HG03196 (cell line): ENCODE measurements at regions not wholly inside any gene's neighbourhood (a gene's known extent, or its start where the extent isn't known, plus 50 kb on each side); places are given as distances from the start of the nearest gene placed in this dataset.

Source experiments
- ATAC-seq: cut with Tn5 transposase; IDR thresholded peaks from one replicate; pipeline ENCODE4 v1.9.1; 2021; ENCODE audit not compliant: unreplicated experiment

DNA sequence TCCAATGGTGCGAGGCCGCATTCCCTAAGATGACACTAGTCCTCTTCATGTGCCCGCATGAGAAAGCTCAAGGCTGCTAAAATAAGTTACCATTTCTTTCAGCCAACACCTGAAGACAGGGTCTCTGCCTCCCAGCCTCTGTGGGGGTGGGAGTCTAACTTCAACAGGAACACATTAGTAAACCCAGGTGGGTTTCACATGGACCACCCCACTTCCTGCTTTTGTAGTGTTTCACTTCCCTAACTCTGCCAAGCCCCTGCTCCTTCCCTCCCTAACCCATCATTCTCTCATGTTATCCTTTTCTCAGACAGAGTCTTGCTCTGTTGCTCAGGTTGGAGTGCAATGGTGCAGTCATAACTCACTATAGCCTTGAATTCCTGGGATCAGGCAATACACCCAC is 783.6 kb downstream of the UQCRFS1 start:
- no peak for ATAC-seq

DNA sequence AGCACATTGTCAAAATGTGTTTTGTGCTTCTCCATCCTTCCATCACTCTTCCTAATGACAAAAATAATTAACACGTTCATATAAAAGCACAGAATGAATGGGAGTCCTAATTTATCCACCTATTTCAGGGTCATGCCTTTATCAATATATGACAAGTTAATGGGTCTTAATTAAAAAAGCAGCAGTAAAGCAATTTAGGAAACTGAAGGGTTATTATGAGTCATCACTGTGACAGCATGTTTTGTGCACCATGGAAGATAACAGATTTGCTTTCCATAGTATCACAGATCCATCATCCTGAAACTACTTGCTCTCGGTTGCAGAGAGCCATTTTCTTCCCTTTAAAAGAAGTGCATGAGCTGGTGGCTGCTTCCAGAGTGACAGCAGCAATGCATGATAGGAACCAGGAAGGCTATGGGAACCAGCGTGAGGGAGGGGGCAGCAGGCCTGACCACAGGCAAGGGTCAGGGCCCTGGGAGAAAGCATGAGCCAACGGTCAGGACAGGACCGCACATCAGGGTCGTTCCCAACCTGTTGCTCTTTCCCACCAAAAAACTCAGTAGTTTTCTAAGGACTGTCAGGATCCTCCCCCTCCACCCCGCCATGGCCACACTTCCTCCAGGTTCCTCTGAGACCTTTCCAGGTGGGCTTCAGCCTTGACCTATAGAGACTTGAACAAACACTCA is 784.1 kb downstream of the UQCRFS1 start:
- no peak for ATAC-seq

DNA sequence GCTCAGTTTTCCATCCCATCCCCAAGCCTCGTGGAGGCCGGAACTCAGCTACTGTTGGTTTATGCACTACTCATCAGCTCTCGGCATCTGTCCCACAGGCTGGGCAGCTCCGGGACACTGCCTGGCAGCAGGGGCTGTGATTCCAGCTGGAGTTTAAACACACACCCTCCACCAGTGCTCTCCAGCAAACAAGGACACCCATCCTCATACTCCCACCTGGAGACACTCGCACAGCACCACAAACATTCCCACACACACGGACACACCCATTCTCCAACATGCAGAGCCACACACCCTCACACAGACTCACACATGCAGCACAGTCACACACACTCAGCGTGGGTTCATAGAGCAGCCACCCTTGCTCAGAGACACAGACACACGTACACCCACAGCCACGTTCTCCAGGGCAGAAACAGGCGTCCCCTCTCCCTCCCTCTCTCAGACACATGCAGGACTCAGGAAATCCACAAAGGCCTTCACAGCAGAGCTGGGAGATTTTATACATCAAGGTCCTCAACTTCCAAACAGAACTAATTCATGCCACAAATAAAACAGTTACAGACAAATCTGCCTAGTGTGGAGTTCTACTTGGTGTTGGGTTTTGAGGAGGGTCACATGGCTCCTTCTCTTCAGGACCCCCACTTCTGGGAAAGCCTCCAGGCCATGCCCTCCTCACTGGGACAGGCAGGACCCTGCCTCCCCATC is 785.4 kb downstream of the UQCRFS1 start:
- ATAC-seq: no peak

DNA sequence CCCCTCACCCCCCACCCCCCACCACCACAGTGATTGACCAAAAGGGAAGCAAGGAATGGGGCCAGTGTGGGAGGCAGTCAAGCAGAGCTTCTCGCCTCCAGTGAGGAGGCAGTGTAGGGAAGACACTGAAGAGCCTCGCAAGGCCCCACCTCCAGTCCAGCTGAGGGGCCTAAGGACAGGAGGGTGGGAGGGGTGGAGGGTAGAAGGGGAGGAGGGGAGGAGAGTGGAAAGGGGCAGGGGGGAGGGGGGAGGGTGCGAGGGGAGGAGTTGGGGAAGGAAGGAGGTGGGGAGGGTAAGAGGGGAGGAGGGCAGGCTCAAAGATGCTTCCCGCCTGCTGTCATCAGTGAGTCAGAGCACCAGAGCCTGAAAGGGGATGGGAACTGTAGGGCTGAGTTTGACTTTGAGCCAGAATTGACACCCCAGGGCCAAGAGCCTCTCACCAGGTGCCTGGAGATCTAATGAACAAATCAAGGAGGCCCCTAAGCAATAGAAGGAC is 786.2 kb downstream of the UQCRFS1 start:
- no peak for ATAC-seq

- no peak for ATAC-seq
Measured at GRCh38 chr19:28426110-28426729, 786.7 kb downstream of the UQCRFS1 start.

DNA sequence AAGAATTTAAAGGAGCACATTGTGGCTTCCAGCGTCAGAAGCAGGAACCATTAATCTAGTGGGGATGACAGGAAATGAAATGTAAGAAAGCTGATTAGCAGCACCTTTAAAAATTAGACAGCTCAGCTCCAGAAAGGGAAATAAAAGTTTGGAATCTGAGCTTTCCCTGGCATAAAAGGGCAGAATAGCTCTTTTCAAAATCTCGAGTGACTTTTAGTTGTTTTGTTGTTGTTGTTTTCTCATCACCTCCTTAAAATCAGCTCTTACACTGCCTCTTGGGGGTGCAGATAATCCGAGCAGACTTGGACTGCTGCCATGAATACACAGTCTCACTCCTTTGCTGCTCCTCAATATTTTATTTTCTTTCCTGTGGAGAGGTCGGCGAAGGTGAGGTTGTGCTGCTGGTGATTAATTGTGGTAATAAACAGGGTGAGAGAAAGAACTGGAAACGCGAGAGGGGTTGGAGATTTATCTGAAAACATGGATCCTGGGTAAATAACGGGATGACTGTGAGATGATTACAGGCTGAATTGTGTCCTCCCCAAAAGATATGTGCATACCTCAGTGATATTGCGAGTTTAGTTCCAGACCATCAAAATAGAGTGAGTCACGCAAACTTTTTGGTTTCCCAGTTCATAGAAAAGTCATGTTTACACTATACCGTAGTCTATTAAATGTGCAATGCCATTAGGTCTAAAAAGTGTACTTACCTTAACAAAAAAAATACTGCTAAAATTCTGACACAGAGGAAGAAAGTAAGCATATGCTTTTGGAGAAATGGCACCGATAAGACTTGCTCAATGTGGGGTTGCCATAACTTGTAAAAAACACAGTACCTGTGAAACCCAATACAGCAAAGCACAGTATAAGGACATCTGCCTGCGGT is 787.7 kb downstream of the UQCRFS1 start:
- ATAC-seq: no peak

DNA sequence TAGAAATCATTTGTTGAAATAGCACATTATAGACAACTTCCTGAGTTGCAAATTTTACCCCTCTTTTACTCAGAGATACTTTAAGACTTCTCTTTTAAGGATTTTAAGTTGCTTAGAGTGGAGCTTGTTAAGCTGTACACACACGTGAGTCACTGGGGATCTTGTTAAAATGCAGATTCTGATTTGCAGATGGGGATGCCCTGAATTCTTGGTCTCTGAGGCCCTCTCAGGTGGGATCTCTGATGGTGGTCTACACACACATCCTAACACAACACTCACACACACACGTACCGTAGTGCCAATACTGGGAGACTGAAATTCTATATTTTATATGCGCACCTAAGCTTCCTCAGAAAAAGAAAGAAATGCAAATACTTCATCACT is 788.3 kb downstream of the UQCRFS1 start:
- ATAC-seq: no peak

DNA sequence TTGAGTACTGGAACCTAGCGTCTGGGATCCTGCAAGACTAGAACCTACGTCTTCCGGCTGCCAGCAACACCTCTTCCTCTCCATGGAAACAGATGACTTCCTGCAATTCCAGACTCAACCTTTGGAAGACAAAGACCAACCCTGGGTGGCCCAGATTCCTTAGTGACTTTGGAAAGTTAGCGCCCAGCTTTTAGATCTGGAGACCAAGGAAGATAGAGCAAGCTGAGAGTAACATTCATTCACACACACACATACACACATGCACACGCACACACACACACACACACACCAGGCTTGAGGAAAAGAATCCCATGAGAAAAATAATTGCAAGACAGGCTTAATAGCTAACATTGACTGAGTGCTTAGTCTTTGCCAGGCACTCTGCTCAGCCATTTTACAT is 788.9 kb downstream of the UQCRFS1 start:
- ATAC-seq: no peak

- ATAC-seq: no peak
Measured at GRCh38 chr19:28422791-28423650, 789.9 kb downstream of the UQCRFS1 start.

DNA sequence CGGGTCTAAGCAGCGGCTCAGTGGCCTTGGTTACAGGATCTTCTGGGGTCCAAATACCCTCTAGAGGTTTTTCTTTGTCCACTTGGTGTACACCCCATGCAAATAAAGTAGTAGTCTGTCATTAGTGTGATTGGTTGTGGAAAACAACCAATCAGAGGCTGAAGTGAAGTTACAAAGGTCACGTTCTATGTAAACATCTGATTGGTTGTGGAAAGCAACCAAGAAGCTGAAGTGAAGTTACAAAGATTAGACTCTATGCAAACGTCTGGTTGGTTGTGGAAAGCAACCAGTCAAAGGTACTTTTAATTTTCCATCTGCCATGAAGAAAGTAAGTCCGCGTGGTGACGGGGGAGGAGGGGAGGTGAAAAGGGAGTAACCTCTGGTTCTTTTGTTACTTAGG is 790.9 kb downstream of the UQCRFS1 start:
- no peak for ATAC-seq

GRCh38 chr19:28420811-28421550 is 792.0 kb downstream of the UQCRFS1 start:
- no peak for ATAC-seq

GRCh38 chr19:28419312-28419711 is 793.6 kb downstream of the UQCRFS1 start:
- ATAC-seq: no peak

DNA sequence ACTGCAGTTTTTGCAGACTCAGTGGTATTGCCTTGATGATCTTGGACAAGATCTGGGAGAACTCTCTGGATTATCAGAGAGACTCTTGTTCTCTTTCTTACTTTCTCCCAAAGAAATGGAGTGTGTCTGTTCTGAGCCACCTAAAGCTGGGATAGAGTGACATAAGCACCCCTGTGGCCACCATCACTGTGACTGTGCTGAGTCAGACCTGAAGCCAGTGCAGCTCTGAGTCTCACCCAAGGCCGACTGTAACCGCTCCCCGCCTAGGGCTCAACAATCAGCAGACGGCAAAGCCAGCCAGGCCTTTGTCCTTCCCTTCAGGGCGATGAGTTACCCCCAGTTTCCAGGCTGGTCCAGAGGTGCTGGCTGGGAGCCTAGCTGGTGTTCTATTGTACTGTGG is 795.6 kb downstream of the UQCRFS1 start:
- no peak for ATAC-seq

GRCh38 chr19:28416245-28416644 is 796.7 kb downstream of the UQCRFS1 start:
- no peak for ATAC-seq

- ATAC-seq: no peak
Measured at GRCh38 chr19:28414748-28415147, 798.2 kb downstream of the UQCRFS1 start.

GRCh38 chr19:28409859-28410258 is 803.1 kb downstream of the UQCRFS1 start:
- no peak for ATAC-seq

DNA sequence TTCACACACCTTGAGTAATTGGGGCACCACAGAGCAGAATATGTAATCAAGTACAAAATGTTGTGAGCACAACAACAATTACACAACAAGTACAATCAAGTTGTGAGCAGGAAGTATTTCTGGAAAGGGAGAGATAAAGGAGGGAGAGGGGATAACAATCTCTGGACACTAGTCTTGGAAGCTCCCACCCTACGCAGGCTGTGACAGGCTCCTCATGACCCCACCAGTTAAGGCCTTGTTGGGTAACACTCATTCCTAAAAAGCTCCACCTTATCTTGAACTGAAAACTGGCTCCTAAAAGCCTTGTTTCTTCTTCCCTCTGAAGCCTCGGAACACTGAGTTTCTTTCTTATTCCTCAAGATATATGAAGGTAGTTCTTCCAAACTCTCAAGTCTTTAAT is 806.0 kb downstream of the UQCRFS1 start:
- no peak for ATAC-seq

GRCh38 chr19:28405346-28405742 is 807.6 kb downstream of the UQCRFS1 start:
- no peak for ATAC-seq

- ATAC-seq: no peak
Measured at GRCh38 chr19:28404472-28404871, 808.5 kb downstream of the UQCRFS1 start.

DNA sequence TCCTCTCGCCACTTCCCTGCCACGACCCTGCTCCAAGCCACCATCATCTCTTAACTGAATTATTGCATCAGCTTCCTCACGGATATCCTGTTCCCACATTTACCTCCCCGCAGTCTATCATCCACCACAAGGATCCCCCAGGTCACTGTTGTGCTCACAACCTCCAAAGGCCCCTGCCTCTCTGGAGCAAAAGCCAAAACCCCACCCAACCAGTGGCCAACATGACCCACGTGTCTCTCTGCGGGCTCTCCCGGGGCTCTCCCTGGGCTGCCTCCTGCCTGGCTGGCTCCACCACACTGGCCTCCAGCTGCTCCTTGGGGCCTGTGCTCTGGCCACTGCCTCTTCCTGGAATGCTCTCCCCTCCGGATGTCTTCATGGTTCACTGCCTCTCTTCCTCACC is 809.3 kb downstream of the UQCRFS1 start:
- no peak for ATAC-seq
